Activated CD4-positive, alpha-beta memory T cell treated with anti-CD3 and anti-CD28 coated beads, Interleukin-2, amount 10 ng/mL, durations not matched to agents 7 days and 5 days (primary cell): ENCODE measurements at regions not wholly inside any gene's neighbourhood (a gene's known extent, or its start where the extent isn't known, plus 50 kb on each side); places are given as distances from the start of the nearest gene placed in this dataset.

ENCODE experiments used
- CTCF ChIA-PET: fragments of 350-600 bp; sonication (Branson Sonifier 250); formaldehyde crosslinking; loops from one replicate; lab custom pipeline; 2021; ENCODE audit warnings: antibody characterized with exemption, inconsistent platforms; lab: Charles Lee
- POLR2A ChIA-PET: fragments of 350-600 bp; sonication (Branson Sonifier 250); formaldehyde crosslinking; loops from one replicate; lab custom pipeline; 2021; ENCODE audit warnings: antibody characterized with exemption; lab: Charles Lee
- DNase-seq: peaks from one replicate; pipeline ENCODE4 v3.0.0-alpha.2; 2020
- H3K27ac Mint-ChIP-seq: one replicate; pipeline ENCODE4 v1.8.0; 2021; ENCODE audit warnings: mild to moderate bottlenecking, mixed read lengths
- H3K27me3 Mint-ChIP-seq: one replicate; pipeline ENCODE4 v1.8.0; 2021; ENCODE audit warnings: mixed read lengths
- H3K36me3 Mint-ChIP-seq: one replicate; pipeline ENCODE4 v1.8.0; 2021; ENCODE audit warnings: low read depth, mixed read lengths
- H3K4me1 Mint-ChIP-seq: one replicate; pipeline ENCODE4 v1.8.0; 2021; ENCODE audit warnings: mixed read lengths
- H3K4me3 Mint-ChIP-seq: one replicate; pipeline ENCODE4 v1.8.0; 2021; ENCODE audit warnings: mild to moderate bottlenecking, mixed read lengths
- H3K9me3 Mint-ChIP-seq: one replicate; pipeline ENCODE4 v1.8.0; 2021; ENCODE audit warnings: mixed read lengths

DNA sequence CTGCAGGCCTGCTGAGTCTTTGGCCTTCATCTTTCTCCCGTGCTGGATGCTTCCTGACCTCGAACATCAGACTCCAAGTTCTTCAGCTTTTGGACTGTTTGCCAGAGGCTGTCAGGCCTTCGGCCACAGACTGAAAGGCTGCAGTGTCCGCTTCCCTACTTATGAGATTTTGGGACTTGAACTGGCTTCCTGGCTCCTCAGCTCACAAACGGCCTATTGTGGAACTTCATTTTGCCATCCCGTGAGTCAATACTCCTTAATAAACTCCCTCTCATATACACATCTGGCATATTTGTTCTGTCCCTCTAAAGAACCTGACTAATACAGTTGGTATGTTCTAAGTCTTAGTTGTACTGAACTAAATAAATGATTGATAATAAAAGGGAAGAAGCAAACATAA, 702.8 kb upstream of the LINC00305 start:
- no peak for DNase-seq
- ChIA-PET POLR2A (no interaction called here), CTCF (no interaction called here)
- Mint-ChIP-seq H3K36me3 (no peaks in the 10 kb centered on the region), H3K27ac (no peak overlapping the region), H3K9me3 (peaks cover 11% of the 10 kb centered on the region), H3K4me3 (no peak overlapping the region), H3K27me3 (no peaks in the 10 kb centered on the region), H3K4me1 (no peaks in the 10 kb centered on the region)

DNA sequence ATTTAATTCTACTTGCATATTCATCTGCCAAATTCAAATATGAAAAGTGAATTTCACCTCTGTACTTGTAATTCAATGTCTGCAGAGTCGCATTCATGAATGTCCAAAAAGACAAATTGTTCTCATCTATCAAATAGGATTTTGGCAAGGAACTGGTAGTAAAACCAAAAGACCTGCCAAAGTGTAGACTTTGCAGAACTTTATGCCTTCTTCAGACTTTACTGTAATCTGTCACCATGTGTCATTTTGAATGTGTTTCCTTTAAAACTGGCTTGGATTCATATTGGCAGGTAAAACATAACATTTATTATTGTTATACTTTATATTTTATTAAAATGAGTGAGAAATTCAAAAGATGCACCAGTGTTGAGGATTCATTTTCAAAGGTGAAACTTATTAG, 701.9 kb upstream of the LINC00305 start:
- CTCF ChIA-PET: no interaction called here
- H3K9me3 Mint-ChIP-seq: peaks cover 11% of the 10 kb centered on the region
- H3K36me3 Mint-ChIP-seq: no peaks in the 10 kb centered on the region
- H3K4me1 Mint-ChIP-seq: no peaks in the 10 kb centered on the region
- H3K27ac Mint-ChIP-seq: no peak overlapping the region
- no peak for DNase-seq
- no peak overlapping the region for H3K4me3 Mint-ChIP-seq
- POLR2A ChIA-PET: no interaction called here
- no peaks in the 10 kb centered on the region for H3K27me3 Mint-ChIP-seq

DNA sequence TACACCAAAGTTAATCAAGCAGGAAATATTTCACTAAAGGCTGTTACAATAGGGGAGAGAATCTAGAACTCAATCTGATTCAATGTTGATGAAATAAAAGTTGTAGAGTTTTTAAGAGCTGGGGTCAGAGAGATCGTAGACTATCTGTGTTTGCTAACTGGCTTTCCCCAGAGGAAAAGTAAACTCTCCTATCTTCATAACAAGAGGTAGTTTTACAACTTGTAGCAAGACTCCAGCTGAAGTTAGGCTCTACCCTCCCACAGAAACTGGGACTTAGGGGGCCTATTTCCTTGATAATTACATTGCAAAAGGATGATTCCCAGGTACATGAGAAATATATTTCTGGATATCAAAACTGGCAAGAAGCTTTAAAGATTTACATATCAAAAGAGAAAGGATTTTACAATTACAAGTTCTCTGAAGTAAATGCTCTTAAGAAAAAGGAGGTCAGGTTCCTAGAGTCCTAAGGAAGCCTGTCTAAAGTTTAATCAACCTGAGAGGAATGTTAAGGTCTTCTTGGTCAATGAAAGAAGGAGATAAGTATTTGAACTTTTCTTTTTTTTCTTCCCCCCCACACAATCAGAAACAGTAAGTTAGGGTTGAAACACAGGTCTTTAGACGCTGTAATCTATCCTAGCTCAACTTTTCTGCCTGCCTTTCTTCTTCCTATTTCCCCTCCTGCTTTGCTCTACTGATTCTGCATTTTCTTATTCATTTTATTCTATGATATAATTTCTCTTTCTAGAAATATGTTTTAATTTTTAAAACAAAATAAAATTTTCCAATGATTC, 692.2 kb upstream of the LINC00305 start:
- H3K4me3 Mint-ChIP-seq: no peak overlapping the region
- no peaks in the 10 kb centered on the region for H3K27me3 Mint-ChIP-seq
- POLR2A ChIA-PET: no interaction called here
- CTCF ChIA-PET: no interaction called here
- no peak for DNase-seq
- H3K27ac Mint-ChIP-seq: no peak overlapping the region
- no peaks in the 10 kb centered on the region for H3K36me3 Mint-ChIP-seq
- H3K9me3 Mint-ChIP-seq: peaks cover 8% of the 10 kb centered on the region
- no peaks in the 10 kb centered on the region for H3K4me1 Mint-ChIP-seq

DNA sequence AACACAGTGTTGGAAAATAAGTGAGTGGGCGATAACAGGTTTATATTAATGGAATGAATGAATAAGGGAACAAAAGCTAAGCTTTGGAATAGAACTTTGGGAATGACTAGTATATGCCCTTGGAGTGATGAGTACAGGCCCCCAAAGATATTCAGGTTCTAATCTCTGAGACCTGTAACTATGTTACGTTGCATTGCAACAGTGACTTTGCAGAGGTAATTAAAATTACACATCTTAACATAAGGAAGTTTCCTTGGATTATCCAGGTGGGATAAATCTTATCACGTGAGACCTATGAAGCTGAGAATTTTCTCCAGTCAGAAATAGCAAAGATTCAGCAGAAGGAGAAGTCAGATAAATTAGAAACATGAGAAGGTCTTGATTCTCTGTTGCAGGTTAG, 661.5 kb upstream of the LINC00305 start:
- POLR2A ChIA-PET: no interaction called here

DNA sequence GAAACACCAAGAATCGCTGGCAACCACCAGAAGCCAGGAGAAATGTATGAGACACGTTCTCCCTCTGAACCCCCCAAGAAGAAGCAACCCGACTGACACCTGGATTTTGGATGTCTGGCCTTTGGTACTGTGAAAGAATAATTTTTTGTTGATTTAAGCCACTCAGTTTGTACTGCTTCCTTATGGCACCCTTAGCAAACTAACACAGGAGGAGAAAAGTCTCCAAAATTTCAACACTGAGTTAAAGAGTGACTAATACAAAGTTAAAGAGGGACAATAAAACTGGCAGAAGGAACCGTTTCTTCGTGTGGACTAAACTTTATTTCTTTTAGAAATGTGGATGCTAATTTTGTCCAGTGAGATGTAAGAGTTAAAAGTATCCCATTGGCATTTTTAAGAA, 660.9 kb upstream of the LINC00305 start:
- ChIA-PET CTCF (no interaction called here), POLR2A (no interaction called here)
- Mint-ChIP-seq H3K4me1 (no peaks in the 10 kb centered on the region), H3K27ac (no peak overlapping the region), H3K36me3 (no peaks in the 10 kb centered on the region), H3K9me3 (peaks cover 12% of the 10 kb centered on the region), H3K4me3 (no peak overlapping the region), H3K27me3 (no peaks in the 10 kb centered on the region)
- DNase-seq: no peak

More for the DNA sequence above, 661.5 kb upstream of the LINC00305 start:
- Mint-ChIP-seq H3K27ac (no peak overlapping the region), H3K4me1 (no peaks in the 10 kb centered on the region), H3K36me3 (no peaks in the 10 kb centered on the region), H3K27me3 (no peaks in the 10 kb centered on the region), H3K4me3 (no peak overlapping the region), H3K9me3 (peaks cover 11% of the 10 kb centered on the region)
- CTCF ChIA-PET: no interaction called here
- DNase-seq: no peak

DNA sequence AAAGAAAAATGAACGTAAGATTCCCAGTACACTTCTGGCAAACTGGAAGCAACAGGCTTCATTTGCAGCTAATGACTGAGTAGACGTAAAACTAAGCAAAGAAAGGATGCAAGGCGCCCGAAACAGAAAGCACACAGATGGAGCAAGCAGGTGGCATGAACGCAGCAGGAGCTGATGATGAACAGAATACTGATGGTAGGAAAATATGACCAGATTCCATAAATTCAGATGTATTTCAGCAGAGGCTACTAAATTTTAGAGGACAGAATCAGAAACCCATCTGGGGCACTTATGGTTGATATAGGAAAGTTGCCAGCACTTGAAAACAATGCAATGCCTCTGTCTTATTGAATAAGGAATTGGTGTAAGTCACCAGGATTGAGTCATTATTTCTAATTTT, 658.7 kb upstream of the LINC00305 start:
- CTCF ChIA-PET: no interaction called here
- no peak overlapping the region for H3K4me3 Mint-ChIP-seq
- no peaks in the 10 kb centered on the region for H3K36me3 Mint-ChIP-seq
- H3K27ac Mint-ChIP-seq: no peak overlapping the region
- DNase-seq: no peak
- H3K4me1 Mint-ChIP-seq: no peaks in the 10 kb centered on the region
- H3K9me3 Mint-ChIP-seq: peaks cover 10% of the 10 kb centered on the region
- H3K27me3 Mint-ChIP-seq: no peaks in the 10 kb centered on the region
- POLR2A ChIA-PET: no interaction called here

DNA sequence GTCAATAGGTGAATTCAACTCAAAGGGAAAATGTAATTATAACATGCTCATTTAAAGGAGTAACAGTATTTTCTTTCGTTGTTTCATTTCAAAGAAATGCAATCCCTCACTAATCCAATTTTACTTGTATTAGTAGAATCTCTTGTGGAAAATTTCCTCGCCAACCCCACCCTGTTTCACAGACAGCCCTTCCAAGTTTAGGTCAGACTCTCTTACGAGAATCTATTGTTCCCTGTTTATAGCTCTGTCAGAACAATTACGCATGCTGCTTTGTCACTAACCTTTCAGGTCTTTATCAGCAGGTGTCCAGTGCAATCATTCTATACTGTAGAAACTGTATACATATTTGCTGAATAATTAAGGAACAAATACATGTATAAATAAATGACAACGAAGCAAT, 657.8 kb upstream of the LINC00305 start:
- no peaks in the 10 kb centered on the region for H3K4me1 Mint-ChIP-seq
- DNase-seq: no peak
- ChIA-PET POLR2A (no interaction called here), CTCF (no interaction called here)
- peaks cover 10% of the 10 kb centered on the region for H3K9me3 Mint-ChIP-seq
- no peaks in the 10 kb centered on the region for H3K36me3 Mint-ChIP-seq
- H3K27me3 Mint-ChIP-seq: no peaks in the 10 kb centered on the region
- no peak overlapping the region for H3K4me3 Mint-ChIP-seq
- no peak overlapping the region for H3K27ac Mint-ChIP-seq

DNA sequence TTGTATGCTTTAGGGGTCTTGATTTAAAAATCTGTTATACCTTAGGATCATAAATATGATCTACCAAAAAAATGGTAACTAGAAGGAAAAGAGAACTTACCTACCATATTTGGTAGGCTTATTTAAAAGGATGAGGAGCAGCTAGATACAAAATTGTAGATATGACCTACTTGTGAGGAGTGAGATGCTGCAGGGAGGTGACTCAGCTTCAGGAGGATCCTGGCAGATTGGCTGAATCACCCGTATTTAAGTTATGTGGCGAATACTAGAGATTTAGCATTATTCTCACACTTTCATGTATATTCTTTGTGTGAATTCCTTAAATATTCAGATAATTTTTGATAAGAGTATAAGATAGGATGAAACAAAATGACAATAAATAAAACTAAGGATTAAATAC, 657.3 kb upstream of the LINC00305 start:
- Mint-ChIP-seq H3K27me3 (no peaks in the 10 kb centered on the region), H3K36me3 (no peaks in the 10 kb centered on the region), H3K27ac (no peak overlapping the region), H3K4me1 (no peaks in the 10 kb centered on the region), H3K9me3 (peaks cover 8% of the 10 kb centered on the region), H3K4me3 (no peak overlapping the region)
- ChIA-PET CTCF (no interaction called here), POLR2A (no interaction called here)
- no peak for DNase-seq

DNA sequence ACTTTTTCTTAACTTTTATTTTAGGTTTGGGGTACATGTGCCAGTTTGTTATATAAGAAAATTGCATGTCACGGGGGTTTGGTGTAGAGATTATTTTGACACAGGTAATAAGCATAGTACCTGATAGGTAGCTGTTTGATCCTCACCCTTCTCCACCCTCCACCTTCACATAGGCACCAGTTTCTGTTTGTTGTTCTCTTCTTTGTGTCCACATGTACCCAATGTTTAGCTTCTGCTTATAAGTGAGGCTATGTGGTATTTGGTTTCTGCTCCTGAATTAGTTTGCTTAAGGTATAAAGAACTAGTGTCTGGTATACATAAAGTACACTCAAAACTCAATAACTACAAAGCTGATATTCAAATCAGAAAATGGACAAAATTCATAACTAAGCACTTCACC, 654.6 kb upstream of the LINC00305 start:
- H3K36me3 Mint-ChIP-seq: no peaks in the 10 kb centered on the region
- H3K4me1 Mint-ChIP-seq: no peaks in the 10 kb centered on the region
- ChIA-PET POLR2A (no interaction called here), CTCF (no interaction called here)
- peaks cover 2% of the 10 kb centered on the region for H3K9me3 Mint-ChIP-seq
- DNase-seq: no peak
- no peak overlapping the region for H3K27ac Mint-ChIP-seq
- H3K4me3 Mint-ChIP-seq: no peak overlapping the region
- no peaks in the 10 kb centered on the region for H3K27me3 Mint-ChIP-seq

DNA sequence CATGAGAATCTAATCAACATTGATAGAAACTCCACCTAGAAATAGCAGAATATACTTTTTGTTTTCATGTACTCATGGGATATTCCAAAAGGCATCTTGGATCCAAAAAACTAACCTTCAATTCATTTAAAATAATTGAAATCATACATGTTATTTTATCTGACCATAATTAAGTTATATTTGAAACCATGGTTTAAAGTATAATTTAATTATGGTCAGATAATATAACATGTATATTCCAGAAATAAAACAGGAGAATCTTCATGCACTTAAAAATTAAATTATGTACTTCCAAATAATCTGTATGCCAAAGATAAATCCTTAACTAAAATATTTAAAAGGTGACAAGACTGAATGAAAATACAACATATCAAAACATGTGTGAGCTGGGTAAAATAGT, 651.3 kb upstream of the LINC00305 start:
- POLR2A ChIA-PET: no interaction called here
- H3K4me1 Mint-ChIP-seq: no peaks in the 10 kb centered on the region
- CTCF ChIA-PET: no interaction called here
- H3K36me3 Mint-ChIP-seq: no peaks in the 10 kb centered on the region
- H3K4me3 Mint-ChIP-seq: no peak overlapping the region
- no peak overlapping the region for H3K27ac Mint-ChIP-seq
- H3K9me3 Mint-ChIP-seq: peaks cover 14% of the 10 kb centered on the region
- no peaks in the 10 kb centered on the region for H3K27me3 Mint-ChIP-seq
- DNase-seq: no peak

DNA sequence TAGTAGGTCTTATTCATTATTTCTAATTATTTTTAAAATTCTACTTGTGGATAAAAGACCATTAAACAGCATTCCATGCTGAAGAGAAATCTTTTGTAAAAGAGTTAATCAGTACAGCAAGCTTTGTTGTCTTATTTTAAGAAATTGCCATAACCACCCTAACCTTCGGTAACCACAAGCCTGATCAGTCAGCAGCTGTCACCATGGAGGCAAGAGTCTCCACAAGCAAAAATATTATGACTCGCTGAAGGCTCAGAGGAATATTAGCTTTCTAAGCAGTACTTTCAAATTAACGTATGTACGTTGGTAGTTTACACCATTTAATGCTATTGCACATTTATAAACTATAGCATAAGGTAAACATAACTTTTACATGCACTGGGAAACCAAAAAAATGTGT, 650.5 kb upstream of the LINC00305 start:
- H3K9me3 Mint-ChIP-seq: peaks cover 14% of the 10 kb centered on the region
- no peak overlapping the region for H3K27ac Mint-ChIP-seq
- no peak overlapping the region for H3K4me3 Mint-ChIP-seq
- H3K36me3 Mint-ChIP-seq: no peaks in the 10 kb centered on the region
- H3K4me1 Mint-ChIP-seq: no peaks in the 10 kb centered on the region
- ChIA-PET CTCF (no interaction called here), POLR2A (no interaction called here)
- H3K27me3 Mint-ChIP-seq: no peaks in the 10 kb centered on the region
- no peak for DNase-seq

DNA sequence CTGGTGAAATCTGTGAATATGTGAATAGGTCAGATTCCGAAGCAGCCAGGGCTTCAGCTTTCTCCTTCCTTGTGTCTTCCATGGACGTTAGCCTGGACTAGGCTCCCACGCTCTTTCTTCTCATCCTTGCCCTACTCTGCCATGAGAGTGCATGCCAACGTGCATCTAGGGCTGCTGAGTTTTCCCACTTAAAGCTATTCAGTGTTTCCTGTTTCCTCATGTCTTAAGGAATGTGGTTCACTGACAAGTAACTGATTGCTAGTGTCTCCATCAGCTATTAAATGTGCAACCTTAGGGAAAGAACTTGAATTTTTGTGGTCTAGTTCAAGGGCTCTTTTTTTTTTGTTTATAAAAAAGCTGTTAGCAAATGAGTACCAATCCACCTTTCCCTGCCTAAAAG, 642.3 kb upstream of the LINC00305 start:
- Mint-ChIP-seq H3K27me3 (no peaks in the 10 kb centered on the region), H3K4me3 (no peak overlapping the region), H3K9me3 (peaks cover 7% of the 10 kb centered on the region), H3K4me1 (no peaks in the 10 kb centered on the region), H3K27ac (no peak overlapping the region), H3K36me3 (no peaks in the 10 kb centered on the region)
- ChIA-PET POLR2A (no interaction called here), CTCF (no interaction called here)
- DNase-seq: no peak

DNA sequence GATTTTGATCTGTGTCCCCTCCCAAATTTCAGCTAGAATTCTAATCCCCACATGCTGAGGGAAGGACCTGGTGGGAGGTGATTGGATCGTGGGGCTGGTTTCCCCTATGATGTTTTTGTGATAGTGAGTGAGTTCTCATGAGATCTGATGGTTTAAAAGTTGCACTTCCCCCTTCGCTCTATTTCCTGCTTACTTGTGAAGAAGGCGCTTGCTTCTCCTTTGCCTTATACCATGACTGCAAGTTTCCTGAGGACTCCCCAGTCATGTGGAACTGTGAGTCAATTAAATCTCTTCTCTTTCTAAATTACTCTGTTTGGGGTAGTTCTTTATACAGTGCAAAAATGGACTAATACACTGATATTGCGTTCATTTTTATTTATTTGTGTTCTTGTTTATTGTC, 636.8 kb upstream of the LINC00305 start:
- no peak overlapping the region for H3K4me3 Mint-ChIP-seq
- H3K4me1 Mint-ChIP-seq: no peaks in the 10 kb centered on the region
- no peaks in the 10 kb centered on the region for H3K27me3 Mint-ChIP-seq
- CTCF ChIA-PET: no interaction called here
- no peak overlapping the region for H3K27ac Mint-ChIP-seq
- no peak for DNase-seq
- POLR2A ChIA-PET: no interaction called here
- no peaks in the 10 kb centered on the region for H3K36me3 Mint-ChIP-seq
- peaks cover 9% of the 10 kb centered on the region for H3K9me3 Mint-ChIP-seq

DNA sequence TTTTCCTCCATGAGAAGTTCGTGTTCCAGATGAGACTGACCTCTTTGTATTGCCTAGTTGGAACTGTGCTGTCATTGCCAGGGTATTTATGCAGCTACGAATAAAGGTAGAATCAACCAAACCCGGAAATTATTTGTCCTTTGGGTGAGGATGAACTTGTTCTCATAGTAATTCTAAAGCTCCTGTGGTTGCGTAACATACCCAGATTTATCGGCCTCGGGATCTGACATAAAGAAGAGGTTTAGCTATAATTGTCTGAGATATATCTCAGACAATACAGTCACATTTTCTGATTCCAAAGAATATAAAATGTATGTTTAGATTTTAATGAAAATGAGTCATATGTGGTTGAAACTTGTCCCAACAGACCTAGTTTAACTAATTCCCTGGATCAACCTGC, 628.7 kb upstream of the LINC00305 start:
- peaks cover 1% of the 10 kb centered on the region for H3K9me3 Mint-ChIP-seq
- DNase-seq: no peak
- no peak overlapping the region for H3K27ac Mint-ChIP-seq
- H3K27me3 Mint-ChIP-seq: no peaks in the 10 kb centered on the region
- CTCF ChIA-PET: no interaction called here
- H3K4me1 Mint-ChIP-seq: no peaks in the 10 kb centered on the region
- H3K36me3 Mint-ChIP-seq: no peaks in the 10 kb centered on the region
- H3K4me3 Mint-ChIP-seq: no peak overlapping the region
- POLR2A ChIA-PET: no interaction called here
